ENCODE measurements at regions not wholly inside any gene's neighbourhood (a gene's known extent, or its start where the extent isn't known, plus 50 kb on each side); places are given as distances from the start of the nearest gene placed in this dataset.
A peak's percentile ranks its signal among the peaks of the same experiment; 100 is the strongest.
"Not testable (repeated sequence)": the region's sequence is repeated elsewhere in the genome, so short reads cannot be mapped to it uniquely, and the experiment has no call there.

- DNase-seq (ENCODE audit: low read depth): no peak
- no peak overlapping the region for H3K4me3 ChIP-seq (ENCODE audit: low read length)
- TF ChIP-seq CTCF (conservative IDR thresholded peaks at IDR 0.05; ENCODE audit: low read depth, low read length): no peak
Measured at GRCh38 chr11:92168936-92169335, 55.7 kb upstream of the FAT3 start.

DNA sequence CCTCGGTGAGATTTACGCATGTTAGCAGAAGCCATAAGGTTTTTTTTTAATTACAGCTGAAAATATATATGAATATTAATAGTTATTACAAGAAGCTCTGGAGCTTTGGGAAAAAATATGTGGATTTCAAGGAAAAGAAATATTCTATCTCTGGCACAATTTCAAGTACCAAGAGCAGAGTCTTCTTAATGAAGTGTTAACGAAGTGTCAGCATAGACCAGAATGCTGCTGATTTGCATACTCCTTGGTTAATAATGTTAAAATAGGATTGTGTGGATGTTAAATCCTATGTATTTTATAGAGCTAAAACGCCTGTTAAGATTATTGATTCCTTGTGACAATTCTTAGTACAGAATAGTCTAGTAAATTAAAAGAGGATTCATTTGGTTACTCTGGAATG, 57.0 kb upstream of the FAT3 start:
- no peak for TF ChIP-seq CTCF (conservative IDR thresholded peaks at IDR 0.05; ENCODE audit: low read depth, low read length)
- H3K4me3 ChIP-seq (ENCODE audit: low read length): no peak overlapping the region
- DNase-seq (ENCODE audit: low read depth): no peak

DNA sequence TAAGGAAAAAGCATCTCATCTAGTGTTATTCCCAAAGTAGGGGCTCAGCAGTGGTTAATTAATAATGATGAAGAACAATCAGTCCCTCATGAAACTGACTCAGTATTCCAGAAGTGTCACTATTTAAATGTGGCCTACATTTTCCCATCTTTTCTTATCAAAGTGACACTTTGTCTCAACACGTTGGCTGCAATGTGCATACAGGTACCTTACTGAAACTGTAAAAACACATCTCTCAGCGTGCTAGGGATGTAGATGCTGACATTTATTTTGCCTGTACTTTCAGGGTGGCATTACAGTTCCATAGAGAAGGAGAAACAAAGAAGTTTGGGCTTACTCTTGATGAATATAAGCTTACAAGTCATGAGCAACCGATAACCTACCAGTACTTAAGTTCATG, 58.3 kb upstream of the FAT3 start:
- DNase-seq (ENCODE audit: low read depth): no peak
- no peak overlapping the region for H3K4me3 ChIP-seq (ENCODE audit: low read length)
- no peak for TF ChIP-seq CTCF (conservative IDR thresholded peaks at IDR 0.05; ENCODE audit: low read depth, low read length)

- H3K4me3 ChIP-seq (ENCODE audit: low read length): no peak overlapping the region
- no peak for TF ChIP-seq CTCF (conservative IDR thresholded peaks at IDR 0.05; ENCODE audit: low read depth, low read length)
- no peak for DNase-seq (ENCODE audit: low read depth)
Measured at GRCh38 chr11:92163879-92164278, 60.7 kb upstream of the FAT3 start.

- no peak for DNase-seq (ENCODE audit: low read depth)
- no peak for TF ChIP-seq CTCF (conservative IDR thresholded peaks at IDR 0.05; ENCODE audit: low read depth, low read length)
- no peak overlapping the region for H3K4me3 ChIP-seq (ENCODE audit: low read length)
Measured at GRCh38 chr11:92162776-92163175, 61.8 kb upstream of the FAT3 start.

DNA sequence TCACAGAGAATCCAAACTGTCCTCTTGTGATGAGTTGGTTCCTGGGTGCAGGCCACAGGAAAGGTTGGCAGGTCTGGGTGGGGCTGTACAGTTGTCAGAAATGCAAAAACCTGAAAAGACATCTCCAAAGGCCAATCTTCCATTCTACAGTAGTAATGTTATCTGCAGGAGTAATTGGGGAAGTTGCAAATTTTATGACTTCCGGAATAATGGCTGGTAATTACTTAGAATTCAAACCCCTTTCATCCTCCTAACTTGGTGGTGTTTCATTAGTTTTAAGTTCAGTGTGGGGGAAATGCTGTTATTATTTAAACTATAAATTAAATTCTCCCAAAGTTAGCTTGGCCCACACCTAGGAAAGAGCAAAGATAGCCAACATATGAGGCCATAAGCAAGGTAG, 64.7 kb upstream of the FAT3 start:
- TF ChIP-seq CTCF (conservative IDR thresholded peaks at IDR 0.05; ENCODE audit: low read depth, low read length): no peak
- no peak for DNase-seq (ENCODE audit: low read depth)
- H3K4me3 ChIP-seq (ENCODE audit: low read length): no peak overlapping the region

- DNase-seq (ENCODE audit: low read depth); H3K4me3 ChIP-seq (ENCODE audit: low read length): not testable (repeated sequence)
Measured at GRCh38 chr11:92157390-92157789, 67.2 kb upstream of the FAT3 start.

DNA sequence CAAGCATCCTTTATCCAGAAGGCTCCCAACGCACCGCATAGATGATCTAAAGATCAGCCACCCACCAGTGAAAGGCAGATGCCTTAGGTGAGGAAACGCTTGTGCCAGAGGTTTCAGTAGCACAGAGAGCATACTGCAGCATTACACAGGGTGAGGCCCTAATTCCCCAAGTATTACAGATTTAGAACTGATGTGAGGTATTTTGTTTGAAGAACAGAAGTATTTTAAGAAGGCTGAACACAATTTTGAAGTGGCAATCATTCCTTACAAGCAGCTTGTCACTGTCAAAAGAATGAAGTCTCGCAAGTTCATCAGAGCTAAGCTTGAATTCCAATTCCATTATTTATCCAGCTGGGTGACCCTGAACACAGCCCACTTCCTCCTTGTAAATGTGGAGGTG, 70.0 kb upstream of the FAT3 start:
- TF ChIP-seq CTCF (conservative IDR thresholded peaks at IDR 0.05; ENCODE audit: low read depth, low read length): no peak
- H3K4me3 ChIP-seq (ENCODE audit: low read length): no peak overlapping the region
- peak; percentile 21 for DNase-seq (ENCODE audit: low read depth)

All from retinal pigment epithelial cell (primary cell).